DMS114 treated with DMSO at 0.1 percent for 48 hours (cell line): ENCODE measurements at regions not wholly inside any gene's neighbourhood (a gene's known extent, or its start where the extent isn't known, plus 50 kb on each side); places are given as distances from the start of the nearest gene placed in this dataset.
"Not testable (repeated sequence)": the region's sequence is repeated elsewhere in the genome, so short reads cannot be mapped to it uniquely, and the experiment has no call there.

Experiments
- DNase-seq: peaks from one replicate; lab custom pipeline; 2025; ENCODE audit not compliant: unreplicated experiment; lab: John Stamatoyannopoulos, UW

DNA sequence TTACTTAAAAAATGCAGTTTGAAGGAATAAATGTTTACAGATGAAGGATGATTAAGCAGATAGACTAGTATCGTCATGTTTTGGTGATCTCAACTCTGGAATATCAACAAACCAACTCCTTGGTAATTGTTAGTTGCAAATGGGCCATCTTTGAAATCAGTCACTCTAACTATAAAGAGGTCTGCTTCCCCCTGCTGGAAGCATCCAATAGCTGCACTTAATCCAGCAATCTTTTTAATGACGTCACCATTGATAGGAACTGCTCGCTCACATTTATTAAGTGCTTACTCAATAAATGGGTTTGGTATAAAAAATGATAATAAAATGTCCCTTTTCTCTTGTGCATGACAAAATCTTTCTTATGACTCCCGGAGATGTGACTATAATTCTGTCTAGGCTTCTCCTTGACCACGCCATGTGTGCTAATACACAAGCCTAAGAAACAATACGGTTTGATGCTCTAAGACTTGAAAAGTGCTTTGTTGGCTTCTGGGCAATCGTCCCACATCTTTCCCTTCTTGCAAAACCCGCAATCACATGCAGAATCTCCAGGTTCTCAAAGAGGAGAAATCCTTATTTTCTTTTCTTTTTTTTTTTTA, 227.6 kb upstream of the POU1F1 start:
- peak; percentile 87 for DNase-seq

DNA sequence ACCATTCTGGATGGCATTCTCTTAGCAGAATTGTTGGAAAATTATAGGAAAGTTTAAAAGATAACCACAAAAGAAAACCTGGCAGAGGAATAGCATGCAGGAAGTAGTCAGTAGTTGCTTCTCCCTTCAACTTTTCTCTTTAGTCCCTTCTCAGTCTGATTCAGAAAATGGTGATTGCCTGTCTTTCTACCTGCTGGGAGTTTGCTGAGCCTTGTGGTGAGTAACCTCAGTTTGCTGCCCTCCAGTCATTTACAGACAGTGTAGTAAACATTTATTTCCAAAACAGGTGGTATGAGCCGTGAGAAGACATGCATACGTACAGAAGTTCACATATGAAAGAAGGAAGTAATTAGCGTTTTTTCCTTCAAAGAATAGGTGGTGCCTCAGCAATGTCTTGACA, 224.7 kb upstream of the POU1F1 start:
- DNase-seq: no peak

DNA sequence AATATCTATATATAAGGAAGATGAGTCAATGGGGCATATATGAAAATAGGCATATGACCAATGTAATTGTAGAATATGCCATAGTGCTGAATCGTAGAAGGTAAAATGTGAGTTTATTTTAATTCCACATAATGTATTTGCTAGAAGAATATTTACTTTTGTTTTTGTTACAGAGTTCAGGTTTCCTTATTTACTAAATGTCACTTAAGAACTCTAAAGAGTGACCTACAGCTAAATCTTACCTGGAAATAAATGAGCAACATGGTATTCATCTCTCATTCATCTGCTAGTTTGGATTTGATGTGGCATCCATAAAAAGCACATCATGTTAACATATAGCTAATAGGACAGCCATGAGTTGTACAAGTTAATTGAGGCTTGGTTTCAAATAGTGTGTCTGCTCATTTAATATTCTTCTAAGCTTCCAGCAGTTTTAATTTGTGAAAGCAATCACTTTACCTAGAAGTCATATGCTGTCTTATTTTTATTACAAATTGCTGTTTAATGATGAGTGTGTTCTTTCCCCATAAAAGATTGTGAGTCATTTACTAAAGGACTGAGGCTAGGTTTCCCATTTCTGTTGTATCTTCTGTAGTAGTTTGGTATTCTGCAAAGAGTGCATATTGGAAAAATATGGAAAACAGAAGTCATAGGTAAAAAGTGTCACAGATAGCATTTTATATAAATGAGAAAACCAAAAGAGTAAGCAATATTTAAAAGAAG, 222.1 kb upstream of the POU1F1 start:
- DNase-seq: no peak

DNA sequence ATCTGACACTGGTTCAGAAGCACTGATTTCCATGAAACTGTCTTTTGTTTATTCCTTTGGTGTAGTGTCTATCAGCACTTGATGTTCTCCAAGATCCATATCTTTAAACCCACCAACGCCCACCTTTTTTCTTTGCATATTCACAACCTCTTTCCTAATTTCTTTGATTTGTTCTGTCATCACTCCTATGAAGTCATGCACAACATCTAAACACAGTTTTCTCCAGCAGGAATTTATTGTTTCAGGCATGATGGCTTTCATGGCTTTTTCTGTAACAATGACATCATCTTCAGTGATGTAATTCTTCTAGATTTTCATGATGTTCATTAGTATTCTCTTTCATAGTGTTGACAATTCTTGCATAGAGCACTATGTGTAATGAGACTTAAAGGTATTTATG, 219.6 kb upstream of the POU1F1 start:
- DNase-seq: no peak

DNA sequence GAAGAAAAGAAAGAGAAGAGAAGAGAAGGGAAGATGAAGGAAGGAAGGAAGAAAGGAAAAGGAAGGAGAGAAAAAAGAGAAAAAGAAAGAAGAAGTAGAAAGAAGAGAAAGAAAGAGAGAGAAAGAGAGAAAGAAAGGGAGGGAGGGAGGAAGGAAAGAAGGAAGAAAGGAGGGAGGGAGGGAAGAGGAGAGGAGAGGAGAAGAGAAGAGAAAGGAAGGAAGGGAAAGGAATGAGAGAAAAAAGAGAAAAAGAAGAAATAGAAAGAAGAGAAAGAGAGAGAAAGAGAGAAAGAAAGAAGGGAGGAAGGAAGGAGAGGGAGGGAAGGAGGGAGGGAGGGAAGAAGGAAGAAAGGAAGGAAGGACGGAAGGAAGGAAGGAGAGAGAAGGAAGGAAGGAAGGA, 217.9 kb upstream of the POU1F1 start:
- no peak for DNase-seq

DNA sequence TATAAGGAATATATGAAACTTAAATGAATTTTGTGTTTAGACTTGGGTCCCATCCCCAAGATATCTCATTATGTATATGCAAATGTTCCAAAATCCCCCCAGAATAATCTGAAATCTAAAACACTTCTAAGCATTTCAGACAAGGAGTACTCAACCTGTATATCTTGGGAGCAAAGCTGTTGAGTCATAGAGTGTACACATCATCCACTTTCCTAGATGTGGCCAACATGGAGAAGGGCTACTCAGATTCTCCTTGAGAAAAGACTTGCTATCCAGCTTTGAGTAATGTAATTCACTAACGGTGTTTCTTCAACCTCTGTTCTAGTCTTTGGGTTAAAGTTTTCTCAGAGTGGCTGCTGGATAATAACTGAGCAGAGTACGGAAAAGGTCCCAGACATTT, 215.5 kb upstream of the POU1F1 start:
- DNase-seq: no peak

DNA sequence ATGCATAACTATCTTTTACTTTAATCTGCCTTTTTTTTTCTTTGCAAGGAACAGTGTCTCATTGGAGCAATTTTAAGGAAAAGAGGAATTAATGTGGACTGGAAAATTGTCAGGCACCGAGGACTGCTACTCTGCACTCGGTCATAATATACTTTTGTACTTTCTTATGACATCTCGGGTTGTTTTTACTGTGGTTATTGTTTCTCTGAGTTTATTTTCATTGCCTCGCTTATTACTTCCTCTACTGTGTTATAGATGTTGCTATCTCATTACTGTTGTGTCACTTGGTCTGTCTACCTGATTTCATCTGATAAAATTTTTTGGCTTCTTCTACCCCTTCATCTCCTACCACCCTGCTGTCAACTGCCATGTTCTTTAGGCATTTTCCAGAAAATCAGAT, 213.5 kb upstream of the POU1F1 start:
- DNase-seq: no peak

DNA sequence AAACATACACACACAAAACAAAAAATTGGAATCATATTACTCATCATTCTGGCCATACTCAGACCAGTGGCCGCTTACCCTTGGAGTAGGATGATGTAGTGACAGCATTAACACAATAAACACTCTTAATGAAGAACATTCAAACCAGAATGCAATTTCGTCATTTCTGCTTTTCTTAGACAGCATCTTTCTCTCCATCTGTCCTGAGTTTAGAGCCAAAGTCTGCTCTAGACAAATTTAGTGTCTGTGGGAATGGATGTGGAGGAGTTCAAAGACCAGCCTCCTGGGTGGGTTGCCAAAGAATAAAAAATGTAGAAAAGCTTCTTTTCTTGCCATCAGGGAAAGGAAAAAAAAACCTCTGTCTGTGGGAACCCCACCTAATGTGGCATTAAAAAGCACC, 212.4 kb upstream of the POU1F1 start:
- DNase-seq: no peak

DNA sequence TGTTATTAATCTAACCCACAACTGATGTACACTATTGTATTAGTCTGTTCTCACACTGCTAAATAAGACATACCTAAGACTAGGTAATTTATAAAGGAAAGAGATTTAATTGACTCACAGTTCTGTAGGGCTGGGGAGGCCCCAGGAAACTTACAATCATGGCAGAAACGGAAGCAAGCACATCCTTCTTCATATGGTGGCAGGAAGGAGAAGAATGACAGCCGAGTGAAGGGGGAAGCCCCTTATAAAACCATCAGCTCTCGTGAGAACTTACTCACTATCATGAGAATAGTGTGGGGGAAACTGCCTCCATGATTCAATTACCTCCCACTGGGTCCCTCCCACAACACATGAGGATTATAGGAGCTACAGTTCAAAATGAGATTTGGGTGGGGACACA, 210.3 kb upstream of the POU1F1 start:
- DNase-seq: not testable (repeated sequence)

DNA sequence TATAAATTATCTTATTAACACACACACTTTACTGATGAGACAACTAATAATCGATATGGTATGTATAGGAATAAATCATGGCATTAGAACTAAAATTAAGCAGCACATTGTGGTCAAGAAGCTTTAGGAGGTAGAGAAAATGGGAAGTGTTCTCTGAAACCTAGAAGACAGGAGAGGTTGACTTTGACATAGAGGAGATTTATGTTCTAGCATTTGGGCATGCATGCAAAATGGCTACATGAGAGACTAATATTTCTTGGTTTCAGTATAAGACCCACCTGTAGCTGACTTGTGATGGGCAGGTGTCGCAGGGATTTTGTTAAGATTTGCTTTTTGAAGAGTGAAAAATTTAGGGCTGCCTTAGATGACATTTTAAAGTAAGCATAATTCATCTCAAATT, 209.7 kb upstream of the POU1F1 start:
- no peak for DNase-seq

DNA sequence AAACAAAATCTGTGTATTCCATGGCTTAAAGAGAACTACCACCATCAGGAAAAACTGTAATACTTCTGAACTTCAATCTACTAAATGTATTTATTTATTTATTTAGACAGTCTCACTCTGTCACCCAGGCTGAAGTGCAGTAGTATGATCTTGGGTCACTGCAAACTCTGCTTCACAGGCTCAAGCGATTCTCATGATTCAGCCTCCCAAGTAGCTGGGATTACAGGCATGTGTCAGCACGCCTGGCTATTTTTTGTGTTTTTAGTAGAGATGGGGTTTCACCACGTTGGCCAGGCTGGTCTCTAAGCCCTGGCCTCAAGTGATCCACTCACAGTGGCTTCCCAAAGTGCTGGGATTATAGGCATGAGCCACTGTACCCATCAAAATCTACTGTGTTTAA, 202.3 kb upstream of the POU1F1 start:
- DNase-seq: no peak

DNA sequence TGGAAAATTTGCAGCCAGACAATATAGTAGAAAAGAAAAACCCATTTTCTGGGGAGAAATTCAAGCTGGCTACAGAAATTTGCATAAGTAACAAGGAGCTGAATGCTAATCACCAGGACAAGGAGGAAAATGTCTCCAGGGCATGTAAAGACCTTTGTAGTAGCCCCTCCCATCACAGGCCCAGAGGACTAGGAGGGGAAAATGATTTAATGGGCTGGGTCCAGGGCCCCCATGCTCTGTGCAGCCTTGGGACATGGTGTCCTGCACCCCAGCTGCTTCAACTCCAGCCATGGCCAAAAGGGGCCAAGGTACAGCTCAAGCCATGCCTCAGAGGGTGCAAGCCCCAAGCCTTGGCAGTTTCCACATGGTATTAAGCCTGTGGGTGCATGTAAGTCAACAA, 197.6 kb upstream of the POU1F1 start:
- DNase-seq: no peak

DNA sequence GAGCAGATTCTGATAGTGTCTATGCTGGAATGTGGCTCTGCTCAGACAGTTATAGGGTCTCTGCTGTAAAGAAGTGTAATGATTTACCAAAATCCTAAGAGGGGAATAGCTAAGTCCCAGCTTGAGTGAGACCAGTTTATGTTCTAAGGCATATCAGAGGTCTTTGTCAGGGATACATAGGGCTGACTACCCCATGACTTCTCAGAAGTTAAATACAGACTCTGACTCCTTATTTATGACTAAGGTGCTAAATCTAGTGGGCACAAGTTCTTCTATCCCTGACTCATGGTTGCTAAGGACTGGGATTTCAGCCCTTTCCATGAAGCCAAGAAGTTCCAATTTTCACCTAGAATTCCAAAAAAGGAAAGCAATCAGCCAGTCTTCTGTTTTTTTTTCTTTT, 192.6 kb upstream of the POU1F1 start:
- DNase-seq: no peak

DNA sequence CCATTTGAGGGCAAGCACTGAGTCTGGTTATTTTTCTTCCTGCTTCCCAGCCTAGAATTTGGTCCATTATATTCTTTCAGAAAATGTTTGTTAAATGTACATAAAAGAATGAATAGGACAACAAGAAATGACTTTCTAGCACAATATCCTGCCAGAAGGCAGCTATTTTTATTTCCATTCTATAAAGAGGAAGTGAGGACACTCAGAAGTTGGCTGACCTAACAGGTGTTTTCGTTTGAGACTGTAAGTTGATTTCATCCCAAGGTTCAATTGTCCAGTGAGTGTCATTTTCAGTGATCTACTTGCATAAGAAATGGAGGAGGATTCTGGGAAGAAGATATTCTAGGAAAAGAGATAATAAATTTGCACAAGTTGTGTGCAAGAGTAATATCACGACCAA, 191.9 kb upstream of the POU1F1 start:
- DNase-seq: no peak

DNA sequence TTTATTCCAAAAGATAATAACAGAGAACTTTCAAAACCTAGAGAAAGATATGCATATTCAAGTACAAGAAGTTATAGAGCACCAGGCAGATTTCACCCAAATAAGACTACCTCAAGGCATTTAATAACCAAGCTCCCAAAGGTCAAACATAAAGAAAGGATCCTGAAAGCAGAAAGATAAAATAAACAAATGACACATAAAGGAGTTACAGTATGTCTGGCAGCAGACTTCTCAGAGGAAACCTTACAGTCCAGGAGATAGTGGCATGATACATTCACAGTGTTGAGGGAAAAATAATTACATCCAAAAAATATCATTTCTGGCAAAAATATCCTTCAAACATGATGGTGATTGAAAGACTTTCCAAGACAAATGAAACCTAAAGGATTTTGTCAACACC, 185.8 kb upstream of the POU1F1 start:
- no peak for DNase-seq

DNA sequence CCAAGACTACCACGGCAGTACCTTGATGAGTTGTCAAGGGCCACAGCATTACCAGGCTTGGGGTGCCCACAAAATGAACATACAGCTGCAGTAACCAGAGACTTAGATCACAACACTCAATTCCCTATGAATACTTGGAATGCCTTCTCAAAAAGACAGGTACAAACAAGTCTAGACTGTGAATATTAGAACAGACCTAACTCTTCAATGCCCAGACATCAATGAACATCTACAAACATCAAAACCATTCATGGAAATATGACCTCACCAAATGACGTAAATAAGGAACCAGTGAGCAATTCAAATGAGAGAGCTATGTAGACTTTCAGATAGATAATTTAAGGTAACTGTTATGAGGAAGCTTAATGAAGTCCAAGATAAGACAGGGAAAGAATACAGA, 185.1 kb upstream of the POU1F1 start:
- no peak for DNase-seq

DNA sequence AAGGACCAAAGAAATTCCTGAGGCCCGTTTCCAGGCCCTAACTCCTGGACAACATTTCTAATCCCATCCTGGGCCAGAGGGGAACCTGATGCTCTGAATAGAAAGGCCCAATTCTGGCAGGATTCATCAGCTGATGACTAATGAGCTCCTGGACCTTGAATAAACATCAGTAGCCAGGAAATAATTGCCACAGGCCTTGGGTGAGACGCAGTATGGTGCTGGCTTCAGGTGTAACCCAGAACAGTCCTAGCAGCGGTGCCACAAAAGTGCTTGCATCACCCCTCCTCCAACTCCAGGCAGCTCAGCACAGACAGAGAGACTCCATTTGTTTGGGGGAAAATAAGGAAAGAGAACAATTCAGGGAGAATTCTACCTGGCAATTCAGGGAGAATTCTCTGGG, 184.7 kb upstream of the POU1F1 start:
- DNase-seq: no peak

DNA sequence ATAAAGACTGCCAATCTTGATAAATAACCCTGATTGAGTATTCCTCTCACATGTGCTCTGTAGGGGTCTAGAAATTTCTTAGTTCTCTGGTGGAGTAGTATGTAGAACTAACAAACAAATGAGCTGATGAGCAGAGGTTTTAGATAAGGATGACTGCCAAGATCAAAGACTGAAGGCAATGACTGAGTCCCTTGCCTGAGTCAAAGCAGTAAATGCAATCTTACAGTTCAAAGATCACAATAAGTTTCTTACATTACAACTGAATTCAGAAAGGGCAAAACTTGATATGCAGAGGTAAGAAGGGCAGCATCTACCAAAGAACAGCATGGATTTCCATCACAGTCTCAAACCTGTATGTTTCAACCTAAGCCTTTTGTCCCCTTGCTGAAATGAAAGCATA, 172.2 kb upstream of the POU1F1 start:
- DNase-seq: no peak

DNA sequence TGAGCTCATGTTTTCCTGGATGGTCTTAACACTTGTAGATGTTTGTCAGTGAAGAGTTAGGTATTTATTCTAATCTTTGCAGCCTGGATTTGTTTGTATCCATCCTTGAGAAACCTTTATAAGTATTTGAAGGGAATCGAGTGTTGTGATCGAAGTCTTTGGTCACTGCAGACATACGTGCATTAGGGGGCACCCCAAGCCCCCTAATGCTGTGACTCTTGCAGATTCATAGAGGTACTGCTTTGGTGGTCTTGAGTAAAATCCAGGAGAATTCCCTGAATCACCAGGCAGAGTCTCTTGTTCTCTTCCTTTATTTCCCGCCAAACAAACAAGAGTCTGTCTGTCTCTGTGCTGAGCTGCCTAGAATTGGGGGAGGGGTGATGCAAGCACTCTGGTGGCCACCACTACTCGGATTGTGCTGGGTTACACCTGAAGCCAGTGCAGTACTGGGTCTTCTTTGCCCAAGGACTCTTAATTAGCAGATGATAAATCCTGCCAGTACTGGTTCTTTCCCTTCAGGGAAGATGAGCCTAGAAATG, 170.5 kb upstream of the POU1F1 start:
- DNase-seq: no peak

DNA sequence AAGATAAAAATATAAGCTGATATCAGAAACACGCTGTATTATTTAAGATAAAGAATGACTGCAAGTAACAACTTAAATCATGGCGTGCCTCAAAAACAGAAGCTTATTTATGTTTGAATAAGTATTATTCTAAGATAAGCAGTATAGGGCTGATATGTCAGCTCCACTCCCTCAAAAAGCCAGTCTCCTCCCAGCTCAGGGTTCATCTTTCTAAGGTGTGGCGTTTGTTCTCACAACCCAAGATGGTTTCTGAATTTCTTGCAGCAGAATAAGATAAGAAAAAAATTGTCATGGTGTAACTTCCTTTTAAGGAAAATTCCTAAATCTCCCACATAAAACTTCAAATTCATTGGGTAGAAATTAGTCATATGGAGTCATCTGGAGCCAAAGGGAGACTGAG, 166.1 kb upstream of the POU1F1 start:
- DNase-seq: no peak

DNA sequence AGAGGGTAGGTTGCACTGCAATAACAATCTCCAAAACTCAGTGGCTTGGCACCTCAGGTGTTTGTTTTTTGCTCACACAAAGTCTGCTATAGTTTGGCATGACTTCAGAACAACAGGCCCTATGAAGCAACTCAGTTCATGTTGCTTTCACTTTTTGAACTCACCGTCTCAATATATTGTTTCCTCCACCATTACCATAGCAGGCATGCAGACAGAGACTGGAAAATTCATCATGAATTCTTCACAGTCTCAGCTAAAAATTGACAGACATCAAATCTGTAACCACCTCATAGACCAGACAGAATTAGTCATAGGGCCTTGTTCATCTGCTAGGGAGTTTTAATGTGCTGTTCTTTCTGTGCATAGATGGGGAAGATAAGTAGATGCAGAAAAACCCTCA, 161.4 kb upstream of the POU1F1 start:
- DNase-seq: no peak

DNA sequence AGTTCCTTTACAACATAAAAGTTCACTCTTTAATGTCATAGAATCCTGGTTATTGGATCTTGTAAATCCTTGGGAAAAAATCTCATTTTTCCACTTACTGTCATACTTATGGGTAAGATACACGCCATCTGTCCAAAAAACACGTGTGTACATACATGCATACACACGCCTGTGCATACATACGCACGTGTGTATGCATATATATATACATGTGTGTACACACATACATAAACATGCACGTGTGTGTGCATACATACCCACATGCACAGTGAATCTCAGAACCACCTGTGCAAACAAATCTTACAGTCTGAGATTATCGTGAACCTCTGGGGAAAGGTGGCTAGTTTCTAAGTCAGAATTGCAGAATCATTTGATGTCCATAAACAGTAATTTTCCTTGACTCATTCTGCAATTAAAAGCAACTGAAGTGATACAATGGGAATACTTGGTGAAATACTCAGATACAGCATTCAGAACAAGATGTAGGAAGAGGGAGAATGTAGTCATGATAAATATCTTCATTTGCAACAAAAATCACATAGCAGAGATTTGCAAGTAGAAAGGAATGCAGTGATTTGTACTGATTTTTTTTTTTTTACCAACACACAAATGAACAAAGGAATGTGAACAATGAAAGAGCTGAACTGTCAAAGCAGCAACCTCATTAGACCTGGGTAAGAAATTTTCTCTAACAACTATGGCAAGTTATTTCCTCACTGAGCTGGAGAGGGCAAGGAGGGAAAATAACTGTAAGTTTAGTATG, 160.6 kb upstream of the POU1F1 start:
- no peak for DNase-seq
